ENCODE measurements at regions not wholly inside any gene's neighbourhood (a gene's known extent, or its start where the extent isn't known, plus 50 kb on each side); places are given as distances from the start of the nearest gene placed in this dataset.

DNA sequence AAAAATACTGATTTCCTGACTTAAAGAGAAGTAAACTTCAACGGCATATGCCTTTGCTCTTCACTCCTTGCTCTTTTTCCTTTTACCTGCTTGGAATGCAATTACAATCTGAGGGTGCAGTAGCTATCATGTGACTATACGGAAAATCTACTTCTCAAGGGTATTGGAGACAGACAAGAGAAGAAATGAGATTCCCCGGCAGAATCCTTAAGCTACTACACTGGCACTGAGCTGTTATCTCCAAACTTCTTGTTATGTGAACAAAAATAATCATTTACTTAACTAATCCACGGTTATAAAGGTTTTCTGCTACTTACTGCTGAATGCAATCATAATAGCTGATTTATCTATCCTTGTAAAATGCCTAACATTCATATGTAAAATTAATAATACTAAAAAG lies 118.0 kb upstream of the IFNG-AS1 start:
- H3K79me2 ChIP-seq = no peaks in the 10 kb centered on the region
- H3K36me3 ChIP-seq (replicated peaks; ENCODE audit: insufficient read depth, low read depth) = no peaks in the 10 kb centered on the region
- 72% methylated on average over 4 of the region's 4 CpGs for WGBS (ENCODE audit: low lambda C conversion rate, missing lambda C conversion rate)
- no peaks in the 10 kb centered on the region for H3K9me3 ChIP-seq (ENCODE audit: low read depth)
- no peak overlapping the region for H3K4me3 ChIP-seq
- no peaks in the 10 kb centered on the region for H4K20me1 ChIP-seq (ENCODE audit: insufficient read depth, poor library complexity, severe bottlenecking)
- DNase-seq (ENCODE audit: low spot score) = no peak
- no peaks in the 10 kb centered on the region for H3K4me1 ChIP-seq (ENCODE audit: insufficient read depth)
- TF ChIP-seq EZH2 (IDR thresholded peaks at IDR 0.05; ENCODE audit: borderline replicate concordance) (no peak), EZH2phosphoT487 (IDR thresholded peaks at IDR 0.05; ENCODE audit: low read depth, severe bottlenecking, unreplicated experiment) (no peak)
- TF ChIP-seq, protein P1, sequence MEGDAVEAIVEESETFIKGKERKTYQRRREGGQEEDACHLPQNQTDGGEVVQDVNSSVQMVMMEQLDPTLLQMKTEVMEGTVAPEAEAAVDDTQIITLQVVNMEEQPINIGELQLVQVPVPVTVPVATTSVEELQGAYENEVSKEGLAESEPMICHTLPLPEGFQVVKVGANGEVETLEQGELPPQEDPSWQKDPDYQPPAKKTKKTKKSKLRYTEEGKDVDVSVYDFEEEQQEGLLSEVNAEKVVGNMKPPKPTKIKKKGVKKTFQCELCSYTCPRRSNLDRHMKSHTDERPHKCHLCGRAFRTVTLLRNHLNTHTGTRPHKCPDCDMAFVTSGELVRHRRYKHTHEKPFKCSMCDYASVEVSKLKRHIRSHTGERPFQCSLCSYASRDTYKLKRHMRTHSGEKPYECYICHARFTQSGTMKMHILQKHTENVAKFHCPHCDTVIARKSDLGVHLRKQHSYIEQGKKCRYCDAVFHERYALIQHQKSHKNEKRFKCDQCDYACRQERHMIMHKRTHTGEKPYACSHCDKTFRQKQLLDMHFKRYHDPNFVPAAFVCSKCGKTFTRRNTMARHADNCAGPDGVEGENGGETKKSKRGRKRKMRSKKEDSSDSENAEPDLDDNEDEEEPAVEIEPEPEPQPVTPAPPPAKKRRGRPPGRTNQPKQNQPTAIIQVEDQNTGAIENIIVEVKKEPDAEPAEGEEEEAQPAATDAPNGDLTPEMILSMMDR (IDR thresholded peaks at IDR 0.05; ENCODE audit: poor library complexity) = no peak
- H3K27ac ChIP-seq = no peak overlapping the region
- no peak overlapping the region for H2AFZ ChIP-seq
- no peak overlapping the region for H3K4me2 ChIP-seq
- no peaks in the 10 kb centered on the region for H3K27me3 ChIP-seq
- H3K9me2 ChIP-seq (replicated peaks; ENCODE audit: insufficient read depth) = no peaks in the 10 kb centered on the region

DNA sequence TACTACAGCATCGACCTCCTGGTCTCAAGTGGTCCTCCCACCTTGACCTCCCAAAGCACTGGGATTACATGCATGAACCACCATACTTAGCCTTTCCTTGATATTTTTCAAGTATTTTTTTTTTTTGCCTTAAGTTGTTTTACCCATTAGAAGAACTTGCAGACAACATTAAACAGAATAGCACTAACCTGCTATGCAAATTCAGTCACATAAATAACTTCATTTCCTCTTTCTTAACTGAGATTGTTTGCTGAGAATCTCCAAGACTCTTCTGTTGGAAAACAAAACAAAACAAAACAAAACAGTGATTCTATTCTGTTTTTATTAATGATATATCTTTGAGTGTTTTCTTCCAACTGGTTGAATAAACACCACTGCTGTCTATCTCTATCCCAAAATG lies 115.9 kb upstream of the IFNG-AS1 start:
- no peaks in the 10 kb centered on the region for H3K79me2 ChIP-seq
- 100% methylated on average over 1 of the region's 1 CpG for WGBS (ENCODE audit: low lambda C conversion rate, missing lambda C conversion rate)
- no peak overlapping the region for H3K4me2 ChIP-seq
- H3K9me3 ChIP-seq (ENCODE audit: low read depth) = no peaks in the 10 kb centered on the region
- no peak overlapping the region for H2AFZ ChIP-seq
- no peaks in the 10 kb centered on the region for H3K36me3 ChIP-seq (replicated peaks; ENCODE audit: insufficient read depth, low read depth)
- no peak for TF ChIP-seq EZH2phosphoT487 (IDR thresholded peaks at IDR 0.05; ENCODE audit: low read depth, severe bottlenecking, unreplicated experiment)
- TF ChIP-seq, protein P1 (IDR thresholded peaks at IDR 0.05; ENCODE audit: poor library complexity) = no peak
- TF ChIP-seq EZH2 (IDR thresholded peaks at IDR 0.05; ENCODE audit: borderline replicate concordance) = no peak
- no peaks in the 10 kb centered on the region for H3K9me2 ChIP-seq (replicated peaks; ENCODE audit: insufficient read depth)
- no peaks in the 10 kb centered on the region for H4K20me1 ChIP-seq (ENCODE audit: insufficient read depth, poor library complexity, severe bottlenecking)
- no peaks in the 10 kb centered on the region for H3K27me3 ChIP-seq
- H3K4me3 ChIP-seq = no peak overlapping the region
- DNase-seq (ENCODE audit: low spot score) = no peak
- no peak overlapping the region for H3K27ac ChIP-seq
- H3K4me1 ChIP-seq (ENCODE audit: insufficient read depth) = peaks cover 11% of the 10 kb centered on the region

DNA sequence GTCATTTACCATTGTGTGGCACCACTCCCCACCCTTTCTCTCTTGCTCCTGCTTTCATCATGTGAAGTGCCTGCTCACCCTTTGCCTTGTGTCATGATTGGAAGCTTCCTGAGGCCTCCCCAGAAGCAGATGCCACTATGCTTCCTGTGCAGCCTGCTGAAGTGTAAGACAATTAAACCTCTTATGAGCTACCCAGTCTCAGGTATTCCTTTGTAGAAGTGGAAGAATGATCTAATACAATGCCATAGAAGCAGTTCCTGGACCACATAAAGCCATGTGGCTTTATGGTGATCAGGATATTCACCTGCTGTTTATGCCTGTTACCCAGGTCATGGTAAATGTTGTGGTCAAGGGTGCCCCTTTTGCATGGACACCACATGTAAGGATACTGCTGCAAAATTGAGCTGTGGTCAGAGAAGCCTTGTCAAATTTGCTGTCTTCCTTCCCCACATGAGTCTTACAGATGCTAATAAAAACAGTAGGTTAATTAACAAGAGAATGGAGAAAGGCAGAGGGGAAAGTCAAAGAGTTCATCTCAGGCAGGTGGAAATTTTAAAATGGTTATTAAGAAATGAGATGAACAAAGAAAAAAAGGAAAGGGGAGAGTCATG lies 112.8 kb upstream of the IFNG-AS1 start:
- TF ChIP-seq, protein P1 (IDR thresholded peaks at IDR 0.05; ENCODE audit: poor library complexity) = no peak
- Histone ChIP-seq H3K27me3 (no peaks in the 10 kb centered on the region), H3K9me3 (ENCODE audit: low read depth) (no peaks in the 10 kb centered on the region), H3K9me2 (replicated peaks; ENCODE audit: insufficient read depth) (no peaks in the 10 kb centered on the region), H3K36me3 (replicated peaks; ENCODE audit: insufficient read depth, low read depth) (no peaks in the 10 kb centered on the region), H3K4me1 (ENCODE audit: insufficient read depth) (peaks cover 11% of the 10 kb centered on the region), H3K4me3 (no peak overlapping the region), H4K20me1 (ENCODE audit: insufficient read depth, poor library complexity, severe bottlenecking) (no peaks in the 10 kb centered on the region), H3K27ac (no peak overlapping the region), H3K79me2 (no peaks in the 10 kb centered on the region), H3K4me2 (no peak overlapping the region), H2AFZ (no peak overlapping the region)
- no peak for DNase-seq (ENCODE audit: low spot score)

DNA sequence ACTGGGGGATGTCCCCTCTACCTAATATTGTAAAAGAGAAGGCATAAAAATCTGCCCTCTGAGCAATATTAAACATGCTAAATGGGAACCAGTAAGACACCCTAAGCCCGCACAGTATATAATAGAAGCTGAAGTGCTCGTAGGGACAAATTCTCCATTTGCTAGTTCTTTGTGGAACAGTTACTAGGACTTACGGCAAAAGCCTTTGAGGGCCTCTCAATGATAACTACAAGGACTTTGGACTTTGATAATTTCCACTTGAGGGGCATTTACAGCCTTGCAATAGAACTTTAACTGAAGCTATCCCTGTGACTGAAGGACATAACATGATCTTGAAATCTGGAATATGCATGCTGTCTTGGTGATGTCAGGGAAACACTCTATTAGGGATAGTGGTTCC lies 111.5 kb upstream of the IFNG-AS1 start:
- H3K36me3 ChIP-seq (replicated peaks; ENCODE audit: insufficient read depth, low read depth) = no peaks in the 10 kb centered on the region
- H3K4me3 ChIP-seq = no peak overlapping the region
- TF ChIP-seq EZH2phosphoT487 (IDR thresholded peaks at IDR 0.05; ENCODE audit: low read depth, severe bottlenecking, unreplicated experiment) (no peak), EZH2 (IDR thresholded peaks at IDR 0.05; ENCODE audit: borderline replicate concordance) (no peak)
- TF ChIP-seq, protein P1 (IDR thresholded peaks at IDR 0.05; ENCODE audit: poor library complexity) = no peak
- no peaks in the 10 kb centered on the region for H3K79me2 ChIP-seq
- H2AFZ ChIP-seq = no peak overlapping the region
- no peaks in the 10 kb centered on the region for H3K27me3 ChIP-seq
- peak overlapping the region; percentile 37 for H3K27ac ChIP-seq
- H3K9me3 ChIP-seq (ENCODE audit: low read depth) = no peaks in the 10 kb centered on the region
- peak; percentile 27 for DNase-seq (ENCODE audit: low spot score)
- 61% methylated on average over 3 of the region's 3 CpGs for WGBS (ENCODE audit: low lambda C conversion rate, missing lambda C conversion rate)
- peak overlapping the region; percentile 43 for H3K4me2 ChIP-seq
- H3K4me1 ChIP-seq (ENCODE audit: insufficient read depth) = peaks cover 11% of the 10 kb centered on the region
- H4K20me1 ChIP-seq (ENCODE audit: insufficient read depth, poor library complexity, severe bottlenecking) = no peaks in the 10 kb centered on the region
- no peaks in the 10 kb centered on the region for H3K9me2 ChIP-seq (replicated peaks; ENCODE audit: insufficient read depth)

All from hepatocyte (in vitro differentiated cells).